SKM-1 (cell line): ENCODE measurements at regions not wholly inside any gene's neighbourhood (a gene's known extent, or its start where the extent isn't known, plus 50 kb on each side); places are given as distances from the start of the nearest gene placed in this dataset.
A peak's percentile ranks its signal among the peaks of the same experiment; 100 is the strongest.
"Not testable (repeated sequence)": the region's sequence is repeated elsewhere in the genome, so short reads cannot be mapped to it uniquely, and the experiment has no call there.

ENCODE experiments used
- DNase-seq: peaks from one replicate; lab custom pipeline; 2025; ENCODE audit not compliant: unreplicated experiment; lab: John Stamatoyannopoulos, UW

DNA sequence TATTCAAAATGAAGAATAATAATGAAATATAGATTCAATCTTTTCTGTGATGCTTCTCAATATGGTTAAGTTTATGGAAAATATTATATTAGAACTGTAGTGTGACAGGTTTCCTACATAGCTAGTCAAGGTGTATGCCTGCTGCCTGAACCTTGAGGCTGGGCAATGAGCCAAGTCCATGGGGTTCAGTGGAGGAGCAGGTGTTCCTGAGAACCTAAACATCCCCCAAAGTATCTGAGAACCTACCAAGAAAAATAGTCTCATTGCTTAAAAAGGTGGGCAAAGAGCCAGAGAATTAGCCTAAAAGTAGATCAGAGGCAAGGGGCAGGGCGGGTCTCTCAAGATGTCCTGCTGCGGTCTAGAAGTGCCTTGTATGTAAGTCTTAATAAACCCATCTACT lies 185.9 kb upstream of the SPHKAP start:
- no peak for DNase-seq

DNA sequence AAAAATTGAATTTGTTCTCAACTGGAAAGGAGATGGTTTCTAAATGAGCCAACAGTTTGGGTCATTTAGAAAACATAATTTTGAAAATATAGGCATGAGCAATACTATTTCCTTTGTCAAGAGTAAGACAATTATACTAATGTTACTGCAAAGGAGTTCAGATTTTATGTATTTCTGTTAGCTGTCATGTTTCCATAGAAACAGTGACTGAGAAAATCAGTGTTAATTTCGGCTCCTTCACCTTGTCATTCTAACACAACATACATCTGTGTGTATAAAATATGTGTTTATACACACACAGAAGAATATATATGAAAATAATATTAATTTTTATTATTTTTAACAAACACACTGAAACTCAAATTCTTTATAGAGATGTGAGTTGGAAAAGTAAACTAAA lies 178.0 kb upstream of the SPHKAP start:
- no peak for DNase-seq

DNA sequence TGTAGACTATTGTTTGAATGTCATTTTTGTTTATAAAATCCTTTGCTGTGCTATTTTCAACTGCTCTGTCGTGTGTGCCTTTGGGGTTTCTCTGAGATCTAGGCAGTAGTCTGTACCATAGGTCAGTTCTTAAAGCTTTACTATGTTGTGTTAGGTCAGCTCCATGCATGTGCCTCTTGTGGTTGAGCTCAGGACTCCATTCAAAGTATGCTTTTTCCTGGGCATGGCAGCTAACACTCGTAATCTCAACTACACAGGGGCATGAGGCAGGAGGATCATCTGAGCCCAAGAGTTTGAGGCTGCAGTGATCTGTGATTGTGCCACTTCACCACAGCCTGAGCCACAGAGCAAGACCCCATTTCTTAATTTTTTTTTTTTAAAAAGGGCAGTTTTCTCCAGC lies 174.4 kb upstream of the SPHKAP start:
- DNase-seq, result no peak

DNA sequence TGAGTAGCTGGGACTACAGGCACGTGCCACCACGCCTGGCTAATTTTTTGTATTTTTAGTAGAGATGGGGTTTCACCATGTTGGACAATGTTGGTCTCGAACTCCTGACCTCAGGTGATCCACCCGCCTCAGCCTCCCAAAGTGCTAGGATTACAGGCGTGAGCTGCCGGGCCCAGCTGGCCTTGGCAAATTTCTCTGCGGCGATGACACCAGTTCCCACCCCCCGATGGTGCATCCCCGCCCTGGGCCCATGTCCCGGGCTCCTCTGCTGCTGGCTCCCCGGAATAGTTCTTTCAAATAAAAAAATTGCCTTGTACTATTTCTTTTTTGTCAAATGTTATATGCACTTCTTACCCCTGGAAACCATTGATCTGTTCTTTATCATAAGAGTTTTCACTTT lies 171.5 kb upstream of the SPHKAP start:
- not testable (repeated sequence) for DNase-seq

DNA sequence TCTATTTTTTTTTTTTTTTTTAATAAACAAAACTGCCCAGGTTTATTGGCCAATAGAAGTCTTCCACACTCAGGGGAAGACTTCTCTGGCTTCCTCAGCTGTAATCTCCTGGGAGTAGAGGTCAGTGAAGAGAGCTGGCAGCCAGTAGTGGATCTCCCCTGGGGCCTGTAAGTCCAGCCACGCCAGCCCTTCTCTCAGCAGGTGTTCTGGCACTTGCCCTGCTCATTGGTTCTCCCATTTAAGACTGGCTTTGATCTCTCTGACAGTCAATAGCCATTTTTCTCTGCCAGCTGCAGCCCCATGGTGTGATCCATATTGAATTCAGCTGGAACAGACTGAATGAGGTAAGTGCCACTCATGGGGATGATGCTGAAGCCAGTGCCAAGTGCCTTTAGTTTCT lies 170.6 kb upstream of the SPHKAP start:
- no peak for DNase-seq

DNA sequence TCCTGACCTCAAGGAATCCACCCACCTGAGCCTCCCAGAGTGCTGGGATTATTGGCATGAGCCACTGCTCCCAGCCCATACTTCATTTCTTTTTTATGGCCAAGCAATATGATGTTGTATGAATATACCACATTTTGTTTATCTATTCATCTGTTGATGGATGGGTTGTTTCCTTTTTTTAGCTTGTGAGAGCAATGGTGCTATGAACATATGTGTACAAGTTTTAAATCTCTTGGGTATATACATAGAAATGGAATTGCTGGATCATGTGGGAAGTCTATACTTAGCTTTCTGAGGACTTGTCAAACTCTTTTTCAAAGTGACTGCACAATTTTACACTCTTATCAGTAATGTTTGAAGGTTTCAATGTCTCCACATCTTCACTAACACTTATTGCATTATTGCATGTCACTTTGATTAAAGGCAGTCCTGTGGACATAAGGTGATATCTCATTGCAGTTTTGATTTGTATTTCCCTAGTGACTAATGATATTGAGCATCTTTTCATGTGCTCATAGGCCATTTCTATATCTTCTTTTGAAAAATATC lies 167.1 kb upstream of the SPHKAP start:
- no peak for DNase-seq

DNA sequence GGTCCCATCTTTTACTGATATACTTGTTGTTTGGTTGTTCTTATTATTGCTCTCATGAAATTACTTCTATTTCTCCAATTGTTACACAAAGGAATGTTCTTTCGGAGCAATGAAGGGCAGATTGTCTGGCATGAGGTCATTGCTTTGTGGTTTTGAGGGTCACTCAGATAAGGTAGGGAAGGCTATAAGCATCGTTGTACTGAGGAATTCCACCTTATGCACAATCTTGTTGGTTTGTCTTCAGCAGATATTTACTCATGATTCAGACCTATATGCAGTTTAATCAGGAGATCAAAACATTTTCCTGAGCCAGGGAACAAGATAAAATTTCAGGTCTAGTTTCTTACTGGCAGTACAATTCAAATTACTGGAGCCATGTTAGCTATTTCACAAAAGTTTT lies 163.0 kb upstream of the SPHKAP start:
- DNase-seq, result no peak

DNA sequence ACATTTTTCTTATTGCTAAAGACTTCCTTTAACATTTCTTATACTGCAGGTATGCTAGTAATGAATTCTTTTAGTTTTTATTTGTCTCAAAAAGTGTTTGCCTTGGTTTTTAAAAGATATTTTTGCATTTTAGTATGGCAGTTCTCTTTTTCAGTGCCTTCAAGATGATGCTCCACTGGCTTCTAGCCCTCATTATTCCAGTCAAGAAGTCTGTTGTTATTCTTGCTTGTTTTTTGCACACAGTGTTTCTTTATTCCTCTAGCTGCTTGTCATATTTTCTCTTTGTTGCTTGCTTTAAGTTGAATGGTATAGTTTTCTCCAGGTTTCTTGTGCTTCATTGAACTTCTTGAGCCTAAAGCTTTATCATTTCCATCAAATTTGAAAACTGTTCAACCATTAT lies 158.0 kb upstream of the SPHKAP start:
- no peak for DNase-seq

DNA sequence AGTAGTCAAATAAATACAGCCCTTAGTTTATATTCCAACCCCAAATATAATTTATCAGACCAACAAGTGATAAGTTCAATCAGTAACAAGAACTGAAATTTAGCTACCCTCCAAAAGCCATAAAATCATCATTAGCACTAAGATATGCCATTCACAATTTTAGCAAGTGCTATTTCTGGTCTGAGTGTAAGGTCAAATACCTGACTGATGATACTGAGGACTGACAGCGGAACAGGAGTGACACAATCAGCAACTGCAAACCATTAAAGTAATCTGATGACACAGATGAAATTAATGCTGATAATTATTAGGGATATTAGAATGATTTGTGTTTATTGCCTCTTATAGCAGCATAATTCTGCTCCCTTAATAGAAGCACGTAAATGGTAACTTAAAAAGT lies 152.7 kb upstream of the SPHKAP start:
- DNase-seq, result no peak

DNA sequence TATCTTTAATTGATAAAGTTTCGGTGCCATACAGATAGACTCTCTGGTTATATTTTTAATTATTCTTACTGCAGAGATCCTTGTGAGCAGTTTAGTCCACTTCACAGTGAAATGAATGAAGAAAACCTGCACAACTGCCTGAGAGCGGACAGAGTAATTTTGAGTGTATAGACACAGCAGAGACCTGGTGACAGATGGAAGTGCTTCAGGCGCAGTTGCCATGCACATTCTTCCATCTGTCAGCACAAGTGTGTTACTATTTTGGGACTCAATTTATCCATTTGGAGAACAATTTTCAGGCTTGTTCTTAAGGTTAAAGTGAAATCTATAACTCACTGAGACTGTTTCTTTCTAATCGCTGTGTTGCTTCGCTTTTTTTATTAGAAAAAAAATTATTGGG lies 147.8 kb upstream of the SPHKAP start:
- DNase-seq, result no peak

DNA sequence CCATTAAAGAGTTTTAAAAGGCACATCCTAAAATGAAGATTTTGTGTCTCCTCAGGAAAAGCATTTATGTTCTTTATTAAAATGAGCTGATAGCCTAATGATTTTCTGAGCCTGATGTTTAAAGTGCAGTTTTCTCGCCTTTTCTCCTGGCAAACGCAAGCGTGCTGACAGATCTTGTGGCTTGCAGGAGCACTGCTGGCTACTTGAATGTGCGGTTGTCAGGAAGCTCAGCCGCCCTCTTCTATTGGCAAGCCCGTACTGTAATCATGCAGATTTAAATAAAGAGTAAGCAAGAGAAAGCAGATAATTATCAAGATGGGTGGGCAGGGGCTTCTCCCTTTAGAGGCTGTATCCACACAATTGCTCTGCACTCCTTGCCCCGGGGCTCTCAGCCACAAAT lies 139.5 kb upstream of the SPHKAP start:
- no peak for DNase-seq

DNA sequence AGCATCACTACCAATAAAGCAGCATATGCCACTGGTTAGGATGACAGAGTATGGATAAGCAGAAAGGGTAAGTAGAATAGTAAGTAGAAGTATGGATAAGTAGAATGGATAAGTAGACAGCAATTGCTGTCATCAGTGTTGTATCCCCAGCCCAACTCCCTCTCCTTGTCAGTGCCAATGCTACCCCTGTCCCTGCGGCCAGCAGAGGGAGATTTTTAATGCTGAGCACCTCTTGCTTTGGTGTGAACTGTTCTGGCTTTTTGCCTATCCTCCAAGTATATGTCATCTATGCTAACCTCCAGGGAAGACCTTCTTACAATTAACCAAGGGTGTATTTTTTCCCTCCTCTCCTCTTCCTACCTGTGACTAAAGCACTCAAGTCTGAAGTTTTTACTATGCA lies 136.7 kb upstream of the SPHKAP start:
- DNase-seq, result peak; percentile 10

DNA sequence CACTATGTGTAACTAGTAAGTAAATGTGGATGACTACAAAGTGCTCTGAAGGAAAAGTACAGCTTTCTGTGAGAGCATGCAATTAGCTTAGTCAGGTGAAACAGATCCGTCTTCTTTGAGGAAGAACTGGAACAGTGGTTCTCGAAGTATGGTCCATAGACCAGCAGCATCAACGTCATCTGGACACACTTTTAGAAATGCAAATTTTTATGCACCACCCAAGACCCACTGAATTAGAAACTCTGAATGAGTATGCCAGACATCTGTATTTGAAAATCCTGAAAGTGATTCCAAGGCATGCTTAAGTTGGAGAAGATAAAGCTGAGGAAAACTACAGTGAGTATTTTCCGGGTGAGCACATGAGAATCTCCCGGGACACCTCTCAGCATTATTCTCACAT lies 130.7 kb upstream of the SPHKAP start:
- no peak for DNase-seq

DNA sequence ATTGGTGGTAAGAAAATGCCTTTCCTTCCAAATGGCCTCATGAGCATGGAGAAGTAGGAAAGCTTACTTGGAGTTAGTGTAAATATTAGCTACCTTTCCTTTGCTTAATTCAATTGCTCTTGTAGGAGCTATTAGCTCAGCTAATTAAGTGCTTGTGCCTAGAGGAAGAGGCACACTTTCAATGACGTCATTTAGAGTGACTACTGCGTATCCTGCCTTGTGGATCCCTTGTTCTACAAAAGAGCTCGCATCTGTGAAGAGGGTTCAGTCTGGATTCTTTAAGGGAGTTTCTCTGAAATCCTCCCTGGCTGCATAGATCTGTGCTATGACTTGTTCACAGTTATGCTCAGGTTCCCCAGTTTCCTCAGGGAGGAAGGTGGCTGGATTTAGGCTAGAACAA lies 122.5 kb upstream of the SPHKAP start:
- no peak for DNase-seq

DNA sequence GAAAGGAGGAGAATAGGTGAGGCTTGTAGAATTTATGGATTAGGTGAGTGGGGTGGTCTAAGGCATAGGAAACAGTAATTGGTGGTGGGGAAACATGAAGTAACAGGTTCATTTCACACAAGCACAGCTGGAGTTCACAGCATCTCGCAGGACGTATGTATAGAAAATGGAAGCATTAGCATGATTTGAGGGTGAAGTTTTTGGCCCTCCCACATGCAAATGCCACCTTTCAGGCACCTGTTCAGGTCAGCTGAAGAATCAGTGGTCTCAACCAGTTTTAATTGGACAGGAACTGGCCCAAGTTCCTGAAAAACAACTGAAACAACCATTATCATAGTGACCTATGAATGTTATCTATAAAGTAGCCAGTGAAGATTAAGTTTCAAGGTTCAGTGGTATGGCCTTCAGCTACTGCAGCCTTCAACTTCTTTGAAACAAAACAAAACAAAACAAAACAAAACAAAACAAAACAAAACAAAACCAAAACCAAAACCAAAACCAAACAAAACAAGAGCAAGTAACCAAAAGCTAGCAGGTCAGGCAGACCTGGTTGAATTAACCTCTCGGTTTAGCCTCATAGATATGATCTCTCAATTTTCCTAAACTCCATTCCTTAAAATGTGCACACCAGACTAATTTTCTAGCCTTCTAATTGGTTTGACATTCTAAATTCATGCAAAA lies 102.1 kb upstream of the SPHKAP start:
- no peak for DNase-seq

DNA sequence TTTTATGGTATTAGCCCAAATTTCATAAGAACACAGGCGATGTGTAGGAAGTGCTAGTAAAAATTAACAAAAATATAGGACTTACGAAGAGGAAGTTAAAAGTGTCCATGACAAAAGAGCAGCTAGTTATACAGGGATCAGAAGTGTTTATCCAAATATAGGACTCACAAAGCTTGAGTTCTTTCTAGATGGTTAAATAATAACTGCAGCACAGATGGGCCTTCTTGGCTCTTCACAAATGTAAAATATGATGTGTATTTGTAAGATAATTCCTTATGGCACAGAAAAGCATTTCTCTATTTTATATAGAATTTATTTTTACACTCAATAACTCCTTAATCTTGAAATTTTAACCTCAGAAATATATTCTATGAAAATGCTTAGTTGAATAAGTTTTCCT lies 100.9 kb upstream of the SPHKAP start:
- no peak for DNase-seq

DNA sequence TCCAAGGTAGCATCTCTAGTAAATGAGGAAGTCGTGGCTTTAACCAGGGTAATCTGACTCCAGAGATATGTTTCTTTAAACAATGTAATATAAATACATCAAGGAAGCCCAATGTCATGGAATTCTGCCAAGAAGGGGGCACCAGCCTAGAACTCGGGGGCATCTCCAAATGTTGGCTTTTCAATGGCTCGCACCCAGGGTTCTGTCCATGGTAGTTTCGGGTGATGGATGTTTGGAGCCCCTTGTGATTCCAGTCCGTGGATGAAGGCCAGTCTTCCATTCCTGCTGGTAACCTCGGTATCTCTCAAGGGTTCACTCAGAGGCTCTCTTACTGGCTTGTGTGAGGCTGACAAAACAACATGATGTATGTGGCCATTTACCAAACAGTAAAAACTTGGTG lies 91.7 kb upstream of the SPHKAP start:
- no peak for DNase-seq

DNA sequence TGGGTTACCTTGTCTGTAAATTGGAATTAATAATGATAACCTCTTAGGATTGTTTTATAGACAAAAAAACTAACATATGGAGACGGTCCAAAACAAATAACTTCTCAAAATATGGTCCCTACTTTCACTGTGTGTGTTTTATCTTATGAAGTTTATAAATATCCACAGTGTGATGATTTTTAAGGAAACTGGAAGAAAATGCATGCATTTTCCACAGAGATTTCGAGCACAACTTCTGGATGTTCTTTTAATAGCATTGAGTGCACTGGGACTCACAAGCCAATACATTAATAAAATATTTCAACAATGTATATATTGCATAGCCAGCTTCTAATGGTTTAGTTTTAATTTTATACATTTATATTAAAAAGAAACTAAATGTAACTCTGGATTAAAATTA lies 87.9 kb upstream of the SPHKAP start:
- no peak for DNase-seq

DNA sequence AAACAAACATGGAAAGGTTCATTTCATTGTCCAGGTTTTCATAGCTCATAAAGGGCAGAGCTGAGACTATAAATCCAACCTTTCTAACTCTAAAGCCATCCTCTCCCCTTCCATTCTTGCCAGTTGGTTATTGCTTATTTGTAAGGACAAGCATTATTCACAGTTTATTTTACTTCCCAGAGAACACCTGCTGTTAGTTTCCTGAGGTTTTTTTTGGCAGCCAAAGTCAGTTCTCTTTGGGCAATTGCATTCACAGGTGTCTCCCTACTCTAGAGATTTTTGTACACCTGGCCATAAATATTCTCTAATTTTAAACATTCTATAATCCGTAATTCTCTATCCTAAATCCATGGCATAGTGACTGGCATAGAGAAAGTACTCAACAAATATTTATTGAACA lies 87.3 kb upstream of the SPHKAP start:
- DNase-seq, result no peak

DNA sequence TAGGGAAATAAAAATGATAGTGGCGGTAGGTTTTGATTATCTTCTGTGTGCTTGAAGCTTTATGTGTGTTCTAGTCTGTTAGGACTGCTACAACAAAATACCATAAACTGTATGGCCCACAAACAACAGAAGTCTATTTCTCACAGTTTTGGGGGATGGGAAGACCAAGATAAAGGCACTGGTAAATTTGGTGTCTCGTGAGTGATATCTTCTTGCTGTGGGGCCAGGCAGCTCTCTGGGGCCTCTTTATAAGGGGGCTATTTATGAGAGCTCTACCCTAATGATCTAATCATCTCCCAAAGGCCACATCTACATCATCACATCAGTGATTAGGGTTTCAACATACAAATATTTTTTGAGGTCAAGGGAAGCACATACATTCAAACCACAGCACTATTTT lies 86.8 kb upstream of the SPHKAP start:
- no peak for DNase-seq

DNA sequence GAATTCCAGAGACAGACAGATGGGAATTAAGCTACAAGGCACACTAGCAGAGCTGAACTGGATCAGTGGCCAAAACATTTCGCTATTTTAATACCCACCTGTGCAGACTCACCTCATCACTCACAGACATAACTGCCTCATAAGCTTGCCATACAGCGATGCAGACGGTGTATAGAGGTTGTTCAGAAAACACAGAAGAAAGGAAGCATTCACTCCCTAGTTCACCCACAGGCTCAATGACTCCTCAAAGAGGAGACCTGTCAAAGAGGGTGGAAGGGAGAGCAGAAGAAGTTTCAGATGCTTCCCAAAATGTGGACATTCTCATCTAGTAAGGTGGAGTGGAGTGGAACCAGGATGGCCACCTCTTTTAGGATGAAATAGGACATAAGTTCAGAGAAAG lies 81.7 kb upstream of the SPHKAP start:
- no peak for DNase-seq

DNA sequence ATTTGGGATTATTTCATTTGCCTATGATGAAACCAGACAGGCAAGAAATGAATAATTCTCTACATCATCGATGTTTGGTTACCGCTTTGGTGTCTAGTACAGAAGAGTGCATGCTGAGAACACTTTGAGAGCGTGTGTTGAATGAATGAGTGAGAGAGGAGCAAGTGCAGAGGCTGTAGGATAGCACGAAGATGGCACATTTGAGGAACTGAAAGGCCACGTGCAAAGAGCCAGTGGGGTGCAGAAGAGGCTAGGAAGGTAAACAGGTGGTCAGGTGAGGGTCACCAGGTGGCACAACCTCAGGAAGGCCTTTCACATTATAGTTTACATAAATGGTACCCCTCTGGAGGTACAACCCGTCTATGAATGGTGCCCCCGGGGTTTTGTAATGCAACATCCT lies 80.1 kb upstream of the SPHKAP start:
- no peak for DNase-seq

DNA sequence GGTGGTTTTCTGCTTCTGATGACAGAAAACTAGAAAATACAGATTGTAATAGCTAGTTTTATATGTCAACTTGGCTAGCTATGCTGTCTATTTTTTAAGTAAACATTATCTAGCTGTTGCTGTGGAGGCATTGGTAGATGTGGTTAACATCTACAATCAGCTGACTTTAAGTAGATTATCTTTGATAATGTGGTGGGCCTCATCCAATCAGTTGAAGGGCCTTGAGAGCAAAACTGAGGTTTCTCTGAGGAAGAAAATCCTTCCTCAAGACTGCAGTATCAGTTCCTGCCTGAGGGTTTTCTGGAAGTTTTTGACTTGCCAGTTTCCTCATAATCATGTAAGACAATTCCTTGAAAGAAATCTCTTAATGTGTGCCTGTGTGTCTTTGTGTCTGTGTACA lies 75.9 kb upstream of the SPHKAP start:
- DNase-seq, result no peak
